Nephron (organoid): ENCODE measurements at regions not wholly inside any gene's neighbourhood (a gene's known extent, or its start where the extent isn't known, plus 50 kb on each side); places are given as distances from the start of the nearest gene placed in this dataset.

ENCODE experiments used
- H3K27ac Mint-ChIP-seq, 3 experiments: 2 replicates each; pipeline ENCODE4 v1.8.0; 2020; ENCODE audit warnings: mixed read lengths in 3 of 3, mild to moderate bottlenecking in 2 of 3, moderate library complexity in 1 of 3
- H3K27me3 Mint-ChIP-seq: 2 replicates; pipeline ENCODE4 v1.8.0; 2021; ENCODE audit warnings: low read depth, mild to moderate bottlenecking, moderate library complexity, mixed read lengths
- H3K36me3 Mint-ChIP-seq: 2 replicates; pipeline ENCODE4 v1.8.0; 2020; ENCODE audit warnings: low read depth, mixed read lengths
- H3K4me1 Mint-ChIP-seq: 2 replicates; pipeline ENCODE4 v1.8.0; 2020; ENCODE audit warnings: mixed read lengths
- H3K4me3 Mint-ChIP-seq, 3 experiments: 2 replicates each; pipeline ENCODE4 v1.8.0; 2020; ENCODE audit warnings: mild to moderate bottlenecking in 3 of 3, mixed read lengths in 3 of 3, moderate library complexity in 2 of 3
- H3K9me3 Mint-ChIP-seq: 2 replicates; pipeline ENCODE4 v1.8.0; 2020; ENCODE audit warnings: mixed read lengths
- TF ChIP-seq, protein P1 (sequence below), 3 experiments: fragments of 200-600 bp; sonication (generic); IDR thresholded peaks; one replicate each; pipeline ENCODE4 v1.5.0; 2021; ENCODE audit warnings: antibody characterized with exemption in 3 of 3; ENCODE audit not compliant: unreplicated experiment in 3 of 3

DNA sequence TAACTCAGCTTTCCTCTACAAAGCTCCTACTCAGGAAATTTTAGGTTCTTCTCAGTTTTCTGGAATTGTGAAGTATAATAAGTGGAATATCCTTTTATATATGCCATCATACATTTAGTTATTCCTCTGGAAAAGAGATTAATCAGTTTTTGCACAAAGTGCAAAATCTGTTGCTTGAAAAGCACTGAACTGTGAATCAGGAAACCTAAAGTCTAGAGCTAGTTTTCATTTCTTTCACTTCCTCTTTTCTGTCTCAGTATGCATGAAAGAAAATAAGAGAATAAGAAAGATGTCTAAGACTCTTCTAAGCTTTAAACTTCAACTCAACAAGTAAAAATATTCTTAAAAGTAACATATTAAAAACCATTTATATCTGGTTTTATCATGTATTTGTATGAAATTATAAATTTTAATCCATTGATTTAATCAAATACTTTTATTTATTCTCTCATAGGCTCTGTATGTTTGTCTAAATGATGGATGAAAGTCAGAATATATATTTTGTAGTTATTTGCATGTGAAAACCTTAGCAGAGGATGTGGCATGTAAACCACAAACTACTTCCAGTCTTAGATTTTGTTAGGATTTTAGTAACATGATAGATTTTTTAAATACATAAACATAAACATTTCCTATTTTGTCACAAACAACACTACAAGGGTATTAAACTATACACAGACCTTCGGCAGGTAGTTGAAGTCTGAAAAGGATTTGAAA is 1073.0 kb downstream of the XPNPEP1 start:
- no peaks in the 10 kb centered on the region for H3K4me1 Mint-ChIP-seq
- TF ChIP-seq, protein P1, sequence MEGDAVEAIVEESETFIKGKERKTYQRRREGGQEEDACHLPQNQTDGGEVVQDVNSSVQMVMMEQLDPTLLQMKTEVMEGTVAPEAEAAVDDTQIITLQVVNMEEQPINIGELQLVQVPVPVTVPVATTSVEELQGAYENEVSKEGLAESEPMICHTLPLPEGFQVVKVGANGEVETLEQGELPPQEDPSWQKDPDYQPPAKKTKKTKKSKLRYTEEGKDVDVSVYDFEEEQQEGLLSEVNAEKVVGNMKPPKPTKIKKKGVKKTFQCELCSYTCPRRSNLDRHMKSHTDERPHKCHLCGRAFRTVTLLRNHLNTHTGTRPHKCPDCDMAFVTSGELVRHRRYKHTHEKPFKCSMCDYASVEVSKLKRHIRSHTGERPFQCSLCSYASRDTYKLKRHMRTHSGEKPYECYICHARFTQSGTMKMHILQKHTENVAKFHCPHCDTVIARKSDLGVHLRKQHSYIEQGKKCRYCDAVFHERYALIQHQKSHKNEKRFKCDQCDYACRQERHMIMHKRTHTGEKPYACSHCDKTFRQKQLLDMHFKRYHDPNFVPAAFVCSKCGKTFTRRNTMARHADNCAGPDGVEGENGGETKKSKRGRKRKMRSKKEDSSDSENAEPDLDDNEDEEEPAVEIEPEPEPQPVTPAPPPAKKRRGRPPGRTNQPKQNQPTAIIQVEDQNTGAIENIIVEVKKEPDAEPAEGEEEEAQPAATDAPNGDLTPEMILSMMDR (IDR thresholded peaks at IDR 0.05; ENCODE audit: unreplicated experiment in 3 of 3): no peak
- no peak overlapping the region for H3K4me3 Mint-ChIP-seq
- H3K9me3 Mint-ChIP-seq: no peaks in the 10 kb centered on the region
- peaks cover 4% of the 10 kb centered on the region for H3K27me3 Mint-ChIP-seq
- no peak overlapping the region for H3K27ac Mint-ChIP-seq
- H3K36me3 Mint-ChIP-seq: no peaks in the 10 kb centered on the region

DNA sequence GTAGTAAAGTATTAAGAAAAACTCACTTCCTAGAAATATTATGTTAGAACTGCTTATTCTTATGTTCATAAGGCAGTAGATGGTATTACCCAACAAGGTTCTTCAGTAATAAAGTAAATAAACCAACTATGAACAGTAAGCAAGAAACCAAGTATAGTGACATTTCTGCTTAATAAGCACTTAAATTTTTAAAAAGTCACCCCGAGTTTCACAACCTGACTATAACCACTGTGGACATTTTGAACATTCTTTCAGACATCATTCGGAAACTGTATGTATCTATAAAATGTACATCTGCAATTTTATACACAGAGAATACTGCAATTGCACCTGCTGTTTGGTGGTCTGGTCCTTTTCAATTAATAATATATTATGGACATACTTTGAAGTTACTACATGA is 1073.6 kb downstream of the XPNPEP1 start:
- Mint-ChIP-seq H3K4me3 (no peak overlapping the region), H3K27ac (no peak overlapping the region)

DNA sequence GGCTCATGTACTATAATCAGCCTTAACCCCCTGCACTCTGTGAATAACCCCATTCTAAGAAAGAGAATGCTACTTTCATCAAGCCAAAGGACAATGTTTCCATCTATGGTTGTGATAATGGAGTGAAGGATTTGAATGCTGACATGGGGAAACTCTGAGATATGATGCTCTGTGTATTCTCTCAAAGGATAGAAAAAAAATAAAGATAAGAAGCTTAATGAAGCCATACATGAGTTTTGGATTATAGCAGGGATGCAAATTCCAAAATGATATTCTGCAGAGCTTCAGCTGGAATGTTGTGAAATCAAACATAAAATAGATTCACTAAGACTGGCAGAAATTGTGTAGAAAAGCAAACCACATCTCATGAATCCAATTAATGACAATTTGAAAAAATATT is 1074.1 kb downstream of the XPNPEP1 start:
- TF ChIP-seq, protein P1 (IDR thresholded peaks at IDR 0.05; ENCODE audit: unreplicated experiment in 3 of 3): no peak
- no peaks in the 10 kb centered on the region for H3K36me3 Mint-ChIP-seq
- H3K27ac Mint-ChIP-seq: no peak overlapping the region
- H3K4me1 Mint-ChIP-seq: no peaks in the 10 kb centered on the region
- peaks cover 3% of the 10 kb centered on the region for H3K9me3 Mint-ChIP-seq
- H3K27me3 Mint-ChIP-seq: peaks cover 4% of the 10 kb centered on the region
- no peak overlapping the region for H3K4me3 Mint-ChIP-seq

More for the DNA sequence above, 1073.6 kb downstream of the XPNPEP1 start:
- peaks cover 3% of the 10 kb centered on the region for H3K9me3 Mint-ChIP-seq
- TF ChIP-seq, protein P1 (IDR thresholded peaks at IDR 0.05; ENCODE audit: unreplicated experiment in 3 of 3): no peak
- H3K4me1 Mint-ChIP-seq: no peaks in the 10 kb centered on the region
- peaks cover 4% of the 10 kb centered on the region for H3K27me3 Mint-ChIP-seq
- no peaks in the 10 kb centered on the region for H3K36me3 Mint-ChIP-seq

GRCh38 chr10:108848046-108848445 is 1075.3 kb downstream of the XPNPEP1 start:
- Mint-ChIP-seq H3K27ac (no peak overlapping the region), H3K27me3 (peaks cover 4% of the 10 kb centered on the region)

GRCh38 chr10:108840944-108841343 is 1082.4 kb downstream of the XPNPEP1 start:
- Mint-ChIP-seq H3K4me1 (no peaks in the 10 kb centered on the region), H3K27me3 (no peaks in the 10 kb centered on the region), H3K36me3 (no peaks in the 10 kb centered on the region), H3K4me3 (no peak overlapping the region), H3K27ac (no peak overlapping the region), H3K9me3 (peaks cover 3% of the 10 kb centered on the region)
- TF ChIP-seq, protein P1 (IDR thresholded peaks at IDR 0.05; ENCODE audit: unreplicated experiment in 3 of 3): no peak

More at GRCh38 chr10:108848046-108848445, 1075.3 kb downstream of the XPNPEP1 start:
- Mint-ChIP-seq H3K9me3 (peaks cover 3% of the 10 kb centered on the region), H3K36me3 (no peaks in the 10 kb centered on the region), H3K4me1 (no peaks in the 10 kb centered on the region), H3K4me3 (no peak overlapping the region)
- TF ChIP-seq, protein P1 (IDR thresholded peaks at IDR 0.05; ENCODE audit: unreplicated experiment in 3 of 3): no peak

GRCh38 chr10:108836362-108836761 is 1086.9 kb downstream of the XPNPEP1 start:
- no peaks in the 10 kb centered on the region for H3K4me1 Mint-ChIP-seq
- no peaks in the 10 kb centered on the region for H3K36me3 Mint-ChIP-seq
- TF ChIP-seq, protein P1 (IDR thresholded peaks at IDR 0.05; ENCODE audit: unreplicated experiment in 3 of 3): no peak
- H3K4me3 Mint-ChIP-seq: no peak overlapping the region
- no peaks in the 10 kb centered on the region for H3K27me3 Mint-ChIP-seq
- H3K9me3 Mint-ChIP-seq: peaks cover 4% of the 10 kb centered on the region
- no peak overlapping the region for H3K27ac Mint-ChIP-seq
